SK-N-SH (cell line): ENCODE measurements at regions not wholly inside any gene's neighbourhood (a gene's known extent, or its start where the extent isn't known, plus 50 kb on each side); places are given as distances from the start of the nearest gene placed in this dataset.

Source experiments
- CTCF ChIA-PET: fragments of 300-600, 350-600 bp; formaldehyde crosslinking; extraction: SDS; loops from one replicate; lab custom pipeline; 2021; lab: Yijun Ruan, JAX
- POLR2A ChIA-PET: fragments of 350-600 bp; sonication (Branson Sonifier 250); formaldehyde crosslinking; extraction: SDS; loops from one replicate; lab custom pipeline; 2020; ENCODE audit warnings: antibody characterized with exemption, inconsistent platforms; lab: Yijun Ruan, JAX
- DNase-seq: peaks from one replicate; pipeline ENCODE4 v3.0.0; 2012
- H2AFZ ChIP-seq: fragments of 200-600 bp; sonication (generic); 2 replicates; pipeline ENCODE4 v1.8.1; 2016; ENCODE audit warnings: antibody characterized with exemption, mild to moderate bottlenecking, low read depth
- H3F3A ChIP-seq: fragments of 200-600 bp; sonication (generic); replicated peaks from 2 replicates; pipeline ENCODE3; 2016; ENCODE audit warnings: antibody characterized with exemption, mild to moderate bottlenecking; ENCODE audit not compliant: insufficient read depth
- H3K27ac ChIP-seq, 2 experiments: fragments of 200-500 bp in 1 of 2; fragments of 200-600 bp in 1 of 2; sonication (Bioruptor generic) in 1 of 2; sonication (generic), shearing (Covaris generic) in 1 of 2; 2 replicates each; pipeline versions ENCODE4 v1.5.1 to v1.6.1; 2014 to 2016; ENCODE audit warnings: low read depth in 2 of 2, inconsistent platforms in 1 of 2, low read length in 1 of 2, mild to moderate bottlenecking in 1 of 2, mixed read lengths in 1 of 2
- H3K27me3 ChIP-seq: fragments of 200-600 bp; sonication (generic), shearing (Covaris generic); 2 replicates; pipeline ENCODE4 v1.6.1; 2016; ENCODE audit warnings: mixed run types; ENCODE audit not compliant: insufficient read depth
- H3K36me3 ChIP-seq, 2 experiments: fragments of 200-500 bp in 1 of 2; fragments of 200-600 bp in 1 of 2; sonication (Bioruptor generic) in 1 of 2; sonication (generic) in 1 of 2; replicated peaks in 1 of 2; 2 replicates each; pipeline versions ENCODE3 to v1.5.1; 2014 to 2016; ENCODE audit warnings: low read length in 1 of 2, mild to moderate bottlenecking in 1 of 2; ENCODE audit not compliant: insufficient read depth in 2 of 2, control insufficient read depth in 1 of 2
- H3K4me1 ChIP-seq, 2 experiments: fragments of 200-500 bp in 1 of 2; fragments of 200-600 bp in 1 of 2; sonication (Bioruptor generic) in 1 of 2; sonication (generic), shearing (Covaris generic) in 1 of 2; 2 replicates each; pipeline versions ENCODE4 v1.5.1 to v1.6.1; 2014 to 2016; ENCODE audit warnings: low read depth in 1 of 2, low read length in 1 of 2, mixed run types in 1 of 2; ENCODE audit not compliant: insufficient read depth in 2 of 2, control insufficient read depth in 1 of 2
- H3K4me2 ChIP-seq: fragments of 200-600 bp; sonication (generic), shearing (Covaris generic); 2 replicates; pipeline ENCODE4 v1.6.1; 2017; ENCODE audit warnings: mixed run types
- H3K4me3 ChIP-seq, 2 experiments: fragments of 200-500 bp in 1 of 2; fragments of 200-600 bp in 1 of 2; sonication (Bioruptor generic) in 1 of 2; sonication (generic), shearing (Covaris generic) in 1 of 2; 2 replicates each; pipeline versions ENCODE4 v1.5.1 to v1.8.1; 2014 to 2016; ENCODE audit warnings: low read depth in 2 of 2, inconsistent platforms in 1 of 2, low read length in 1 of 2, mild to moderate bottlenecking in 1 of 2, mixed read lengths in 1 of 2, moderate library complexity in 1 of 2
- H3K79me2 ChIP-seq: fragments of 200-600 bp; sonication (generic); 2 replicates; pipeline ENCODE4 v1.8.1; 2017; ENCODE audit warnings: mild to moderate bottlenecking; ENCODE audit not compliant: insufficient read depth
- H3K9ac ChIP-seq: fragments of 200-600 bp; sonication (generic); 2 replicates; pipeline ENCODE4 v1.6.1; 2017; ENCODE audit warnings: mixed run types
- H3K9me2 ChIP-seq: fragments of 200-600 bp; sonication (generic); 2 replicates; pipeline ENCODE4 v1.6.1; 2017; ENCODE audit warnings: mixed run types
- H3K9me3 ChIP-seq: fragments of 200-600 bp; sonication (generic); 2 replicates; pipeline ENCODE4 v1.6.1; 2017; ENCODE audit warnings: mixed run types, mild to moderate bottlenecking, moderate library complexity
- H4K20me1 ChIP-seq: fragments of 200-600 bp; sonication (generic); 2 replicates; pipeline ENCODE4 v1.6.1; 2017; ENCODE audit warnings: mild to moderate bottlenecking, mixed run types; ENCODE audit not compliant: insufficient read depth
- CHD2 ChIP-seq: fragments of 150-350 bp; IDR thresholded peaks from 2 replicates; pipeline ENCODE4 v1.6.1; 2018; ENCODE audit warnings: low read length; ENCODE audit not compliant: partially characterized antibody
- EP300 ChIP-seq, 2 experiments: IDR thresholded peaks; 2 replicates each; pipeline versions ENCODE4 v1.4.0 to v1.6.1; 2012; ENCODE audit warnings: borderline replicate concordance in 1 of 2, low read depth in 1 of 2, low read length in 1 of 2
- EZH2phosphoT487 ChIP-seq: fragments of 200-600 bp; sonication (generic); IDR thresholded peaks from 2 replicates; pipeline ENCODE4 v1.6.1; 2017; ENCODE audit warnings: low read depth, mixed run types, mild to moderate bottlenecking, antibody characterized with exemption, moderate library complexity, borderline replicate concordance
- FOSL2 ChIP-seq: IDR thresholded peaks from 2 replicates; pipeline ENCODE4 v1.4.0; 2012; ENCODE audit warnings: low read depth, mild to moderate bottlenecking, moderate library complexity, borderline replicate concordance
- FOXM1 ChIP-seq: IDR thresholded peaks from 2 replicates; pipeline ENCODE4 v1.4.0; 2012; ENCODE audit warnings: low read depth, mild to moderate bottlenecking
- MEF2A ChIP-seq: IDR thresholded peaks from 2 replicates; pipeline ENCODE4 v1.4.0; 2012; ENCODE audit warnings: low read depth, borderline replicate concordance
- NFIC ChIP-seq: IDR thresholded peaks from 2 replicates; pipeline ENCODE4 v1.4.0; 2012; ENCODE audit warnings: borderline replicate concordance
- PBX3 ChIP-seq: IDR thresholded peaks from 2 replicates; pipeline ENCODE4; 2012
- REST ChIP-seq: IDR thresholded peaks from 2 replicates; pipeline ENCODE4 v1.6.1; 2012; ENCODE audit warnings: mild to moderate bottlenecking, low read depth, low read length, moderate library complexity
- SIN3A ChIP-seq: IDR thresholded peaks from 2 replicates; pipeline ENCODE4 v1.6.1; 2012; ENCODE audit warnings: low read depth, mild to moderate bottlenecking, low read length, moderate library complexity, borderline replicate concordance
- TEAD4 ChIP-seq: IDR thresholded peaks from 2 replicates; pipeline ENCODE4 v1.4.0; 2012; ENCODE audit warnings: mild to moderate bottlenecking, borderline replicate concordance; ENCODE audit not compliant: insufficient read depth
- YY1 ChIP-seq: IDR thresholded peaks from 2 replicates; pipeline ENCODE4 v1.4.0; 2012; ENCODE audit warnings: low read depth, mild to moderate bottlenecking
- ZBTB33 ChIP-seq: IDR thresholded peaks from 2 replicates; pipeline ENCODE4 v1.4.0; 2012; ENCODE audit warnings: low read depth, borderline replicate concordance
- WGBS: methylation state at CpG from one replicate; pipeline ENCODE4 v1.1.6; 2017; ENCODE audit warnings: low lambda C conversion rate; 5-methylcytosine and 5-hydroxymethylcytosine counted together

GRCh38 chr5:5950658-5951057, 427.7 kb downstream of the MED10 start:
- H3K27ac ChIP-seq, result no peak overlapping the region
- 25% methylated on average over 5 of the region's 5 CpGs for WGBS

GRCh38 chr5:5941486-5941885, 436.9 kb downstream of the MED10 start:
- Histone ChIP-seq H2AFZ (no peak overlapping the region), H4K20me1 (no peaks in the 10 kb centered on the region), H3K4me2 (no peak overlapping the region), H3K4me1 (no peaks in the 10 kb centered on the region; a peak in 1 of 4 replicates), H3K9me3 (no peaks in the 10 kb centered on the region), H3K9ac (no peak overlapping the region), H3K36me3 (no peaks in the 10 kb centered on the region), H3K9me2 (no peaks in the 10 kb centered on the region), H3K27me3 (no peaks in the 10 kb centered on the region), H3K4me3 (no peak overlapping the region)
- DNase-seq, result no peak
- WGBS, result 11% methylated on average over 4 of the region's 5 CpGs
- POLR2A ChIA-PET, result no interaction called here
- TF ChIP-seq TEAD4, result no peak
- no peak for TF ChIP-seq REST
- TF ChIP-seq SIN3A, result no peak
- no peak for TF ChIP-seq PBX3
- TF ChIP-seq, all 33 proteins: peak for 0
- no peaks in the 10 kb centered on the region for H3K79me2 ChIP-seq
- H3K27ac ChIP-seq, result no peak overlapping the region
- H3F3A ChIP-seq, result no peaks in the 10 kb centered on the region
- CTCF ChIA-PET, result interaction anchor here (1.4 kb wide), 1 partner anchor 9 kb away, joined by 4 read pairs; no protein-coding TSS in a partner anchor

More at GRCh38 chr5:5950658-5951057, 427.7 kb downstream of the MED10 start:
- no peaks in the 10 kb centered on the region for H3K79me2 ChIP-seq
- POLR2A ChIA-PET, result no interaction called here
- H3K9me3 ChIP-seq, result peaks cover 4% of the 10 kb centered on the region; the same call in 1 of the 2 replicates
- no peaks in the 10 kb centered on the region for H4K20me1 ChIP-seq
- no peak for TF ChIP-seq CHD2
- no peak for TF ChIP-seq FOSL2
- no peak for TF ChIP-seq EZH2phosphoT487
- TF ChIP-seq EP300 (IDR thresholded peaks at IDR 0.05; ENCODE audit: borderline replicate concordance in 1 of 2, low read depth in 1 of 2, low read length in 1 of 2), result no peak
- TF ChIP-seq FOXM1, result no peak
- TF ChIP-seq NFIC, result no peak
- no peak for TF ChIP-seq MEF2A
- TF ChIP-seq ZBTB33, result no peak
- no peak for TF ChIP-seq YY1
- H3K9me2 ChIP-seq, result no peaks in the 10 kb centered on the region
- H3K27me3 ChIP-seq, result no peaks in the 10 kb centered on the region
- no peaks in the 10 kb centered on the region for H3F3A ChIP-seq
- H3K4me2 ChIP-seq, result no peak overlapping the region
- H2AFZ ChIP-seq, result no peak overlapping the region
- DNase-seq, result no peak
- H3K4me3 ChIP-seq, result no peak overlapping the region
- no peak overlapping the region for H3K9ac ChIP-seq
- no peaks in the 10 kb centered on the region; a peak in 1 of 4 replicates for H3K4me1 ChIP-seq
- no peaks in the 10 kb centered on the region for H3K36me3 ChIP-seq
- CTCF ChIA-PET, result interaction anchor here (1.1 to 1.2 kb wide), 2 partner anchors 8 to 23 kb away, joined by 3 to 4 read pairs; no protein-coding TSS in a partner anchor
